MM.1S (cell line): ENCODE measurements at regions not wholly inside any gene's neighbourhood (a gene's known extent, or its start where the extent isn't known, plus 50 kb on each side); places are given as distances from the start of the nearest gene placed in this dataset.
"Not testable (repeated sequence)": the region's sequence is repeated elsewhere in the genome, so short reads cannot be mapped to it uniquely, and the experiment has no call there.

Experiments used
- DNase-seq: peaks from one replicate; pipeline ENCODE4 v3.0.0-alpha.2; 2015
- H2AFZ ChIP-seq: fragments of 300-600 bp; sonication (generic); 2 replicates; pipeline ENCODE4 v1.6.0; 2016; ENCODE audit warnings: antibody characterized with exemption, low read length
- H3F3A ChIP-seq: fragments of 300-600 bp; sonication (generic); 2 replicates; pipeline ENCODE4 v1.6.1; 2016; ENCODE audit warnings: mild to moderate bottlenecking, antibody characterized with exemption, low read length, moderate library complexity, mixed read lengths; ENCODE audit not compliant: insufficient read depth
- H3K27ac ChIP-seq: fragments of 300-600 bp; sonication (generic); 2 replicates; pipeline ENCODE4 v1.5.1; 2016; ENCODE audit warnings: mild to moderate bottlenecking, low read length
- H3K27me3 ChIP-seq: fragments of 300-600 bp; sonication (generic); replicated peaks from 2 replicates; pipeline ENCODE4 v1.6.0; 2016; ENCODE audit warnings: low read length; ENCODE audit not compliant: insufficient read depth
- H3K36me3 ChIP-seq: fragments of 300-600 bp; sonication (generic); replicated peaks from 2 replicates; pipeline ENCODE4 v1.6.1; 2016; ENCODE audit warnings: mild to moderate bottlenecking, low read length, mixed read lengths; ENCODE audit not compliant: insufficient read depth
- H3K4me1 ChIP-seq: fragments of 300-600 bp; sonication (generic); 2 replicates; pipeline ENCODE4 v1.6.1; 2016; ENCODE audit warnings: low read length, mixed read lengths
- H3K4me2 ChIP-seq: fragments of 300-600 bp; sonication (generic); 2 replicates; pipeline ENCODE4 v1.6.0; 2016; ENCODE audit warnings: low read depth, low read length
- H3K4me3 ChIP-seq: fragments of 300-600 bp; sonication (generic); 2 replicates; pipeline ENCODE4 v1.5.1; 2016; ENCODE audit warnings: low read length, mixed read lengths
- H3K79me2 ChIP-seq: fragments of 300-600 bp; sonication (generic); 2 replicates; pipeline ENCODE4 v1.6.1; 2016; ENCODE audit warnings: mixed run types, low read length, mixed read lengths
- H3K9ac ChIP-seq: fragments of 300-600 bp; sonication (generic); 2 replicates; pipeline ENCODE4 v1.6.1; 2016; ENCODE audit warnings: low read length, mixed read lengths
- H3K9me2 ChIP-seq: fragments of 300-600 bp; sonication (generic); replicated peaks from 2 replicates; pipeline ENCODE4 v1.6.1; 2016; ENCODE audit warnings: mild to moderate bottlenecking, low read length, mixed read lengths; ENCODE audit not compliant: insufficient read depth
- H3K9me3 ChIP-seq: fragments of 300-600 bp; sonication (generic); replicated peaks from 2 replicates; pipeline ENCODE4 v1.6.1; 2016; ENCODE audit warnings: mild to moderate bottlenecking, low read length, mixed read lengths; ENCODE audit not compliant: insufficient read depth
- H4K20me1 ChIP-seq: fragments of 300-600 bp; sonication (generic); 2 replicates; pipeline ENCODE4 v1.6.1; 2016; ENCODE audit warnings: mild to moderate bottlenecking, low read length, moderate library complexity, mixed read lengths; ENCODE audit not compliant: insufficient read depth
- CTCF ChIP-seq: fragments of 300-600 bp; sonication (generic); IDR thresholded peaks from 2 replicates; pipeline ENCODE4 v1.5.1; 2016; ENCODE audit warnings: antibody characterized with exemption, low read length, mixed read lengths
- EZH2 ChIP-seq: fragments of 300-600 bp; sonication (generic); optimal IDR thresholded peaks from 2 replicates; pipeline ENCODE3; 2017; ENCODE audit warnings: low read depth, mild to moderate bottlenecking, antibody characterized with exemption, low read length, mixed read lengths
- EZH2phosphoT487 ChIP-seq: fragments of 300-600 bp; sonication (generic); IDR thresholded peaks from 2 replicates; pipeline ENCODE4 v1.6.1; 2018; ENCODE audit warnings: antibody characterized with exemption, low read length

GRCh38 chr20:48120120-48120519, 334.8 kb upstream of the SULF2 start:
- Histone ChIP-seq H3K4me1 (no peaks in the 10 kb centered on the region), H3K4me2 (no peak overlapping the region), H4K20me1 (no peaks in the 10 kb centered on the region), H3K4me3 (no peak overlapping the region), H3K9ac (no peak overlapping the region), H3K9me3 (no peaks in the 10 kb centered on the region), H3K27ac (no peak overlapping the region), H3K79me2 (no peaks in the 10 kb centered on the region), H3K27me3 (peaks cover 18% of the 10 kb centered on the region; the same call in 1 of the 2 replicates), H3K9me2 (no peaks in the 10 kb centered on the region), H2AFZ (no peak overlapping the region), H3F3A (no peaks in the 10 kb centered on the region), H3K36me3 (no peaks in the 10 kb centered on the region)
- no peak for DNase-seq
- TF ChIP-seq EZH2 (no peak), EZH2phosphoT487 (no peak)

GRCh38 chr20:48119389-48119788, 334.1 kb upstream of the SULF2 start:
- not testable (repeated sequence) for H3K4me3 ChIP-seq, H3K9me2 ChIP-seq, H3K79me2 ChIP-seq, H4K20me1 ChIP-seq, H3K4me1 ChIP-seq, H3K9me3 ChIP-seq, H2AFZ ChIP-seq, H3F3A ChIP-seq, H3K4me2 ChIP-seq, H3K27ac ChIP-seq, H3K36me3 ChIP-seq, DNase-seq, H3K9ac ChIP-seq
- peaks cover 18% of the 10 kb centered on the region; the same call in 1 of the 2 replicates for H3K27me3 ChIP-seq

- H3K4me3 ChIP-seq = no peak overlapping the region
- H3K9me3 ChIP-seq = no peaks in the 10 kb centered on the region
- no peaks in the 10 kb centered on the region for H3K36me3 ChIP-seq
- no peak overlapping the region for H2AFZ ChIP-seq
- no peak overlapping the region for H3K27ac ChIP-seq
- DNase-seq = no peak
- H3K27me3 ChIP-seq = no peaks in the 10 kb centered on the region
- H4K20me1 ChIP-seq = no peaks in the 10 kb centered on the region
- no peaks in the 10 kb centered on the region for H3F3A ChIP-seq
- H3K9ac ChIP-seq = no peak overlapping the region
- no peaks in the 10 kb centered on the region for H3K4me1 ChIP-seq
- no peaks in the 10 kb centered on the region for H3K9me2 ChIP-seq
- TF ChIP-seq CTCF (no peak), EZH2phosphoT487 (no peak), EZH2 (no peak)
- no peak overlapping the region for H3K4me2 ChIP-seq
- H3K79me2 ChIP-seq = no peaks in the 10 kb centered on the region
These were observed 330.2 kb upstream of the SULF2 start for GRCh38 chr20:48115502-48115901.

- Histone ChIP-seq H3K9me2 (no peaks in the 10 kb centered on the region), H3K9me3 (no peaks in the 10 kb centered on the region), H3K27me3 (no peaks in the 10 kb centered on the region), H4K20me1 (no peaks in the 10 kb centered on the region), H2AFZ (no peak overlapping the region), H3K4me3 (no peak overlapping the region), H3F3A (no peaks in the 10 kb centered on the region), H3K9ac (no peak overlapping the region), H3K79me2 (no peaks in the 10 kb centered on the region), H3K27ac (no peak overlapping the region), H3K4me1 (no peaks in the 10 kb centered on the region), H3K4me2 (no peak overlapping the region), H3K36me3 (no peaks in the 10 kb centered on the region)
- TF ChIP-seq EZH2phosphoT487 (no peak), CTCF (no peak), EZH2 (no peak)
- DNase-seq = no peak
These were observed 322.3 kb upstream of the SULF2 start for GRCh38 chr20:48107560-48107959.
